ENCODE measurements at regions not wholly inside any gene's neighbourhood (a gene's known extent, or its start where the extent isn't known, plus 50 kb on each side); places are given as distances from the start of the nearest gene placed in this dataset.

- no peak for ATAC-seq
- DNase-seq, result no peak
- 88 to 94% (median 92%) methylated on average over 4 of the region's 4 CpGs for WGBS, 4 donors
- TF ChIP-seq POLR2A (IDR thresholded peaks at IDR 0.05) (no peak), CTCF (IDR thresholded peaks at IDR 0.05) (no peak)
- no peaks in the 10 kb centered on the region for H3K36me3 ChIP-seq
- no peak overlapping the region for H3K4me3 ChIP-seq
- peaks cover 0 to 7% (median 0%) of the 10 kb centered on the region in 12 donors for H3K9me3 ChIP-seq
- peaks cover 0 to 7% (median 0%) of the 10 kb centered on the region in 9 donors for H3K27me3 ChIP-seq
- H3K4me1 ChIP-seq, result no peaks in the 10 kb centered on the region
- no peak overlapping the region for H3K27ac ChIP-seq
- intact Hi-C loops (cut with DNase I), result no loop called here
Observed at GRCh38 chr15:61633951-61634350, 404.8 kb upstream of the RORA start.

- H3K36me3 ChIP-seq, result no peaks in the 10 kb centered on the region
- H3K4me1 ChIP-seq, result no peaks in the 10 kb centered on the region
- H3K27ac ChIP-seq, result no peak overlapping the region
- ATAC-seq (no peak), DNase-seq (no peak)
- WGBS, 4 donors, result 80 to 89% (median 83%) methylated on average over 3 of the region's 3 CpGs
- no peak for TF ChIP-seq POLR2A (IDR thresholded peaks at IDR 0.05)
- no peak for TF ChIP-seq CTCF (IDR thresholded peaks at IDR 0.05)
- H3K9me3 ChIP-seq, result peaks cover 0 to 7% (median 0%) of the 10 kb centered on the region in 12 donors
- peaks cover 0 to 8% (median 0%) of the 10 kb centered on the region in 9 donors for H3K27me3 ChIP-seq
- H3K4me3 ChIP-seq, result no peak overlapping the region
- intact Hi-C loops (cut with DNase I), result no loop called here
Observed at GRCh38 chr15:61629269-61629668, 400.2 kb upstream of the RORA start.

GRCh38 chr15:61624950-61625349 is 395.8 kb upstream of the RORA start:
- TF ChIP-seq POLR2A (IDR thresholded peaks at IDR 0.05), result no peak
- TF ChIP-seq CTCF (IDR thresholded peaks at IDR 0.05), result no peak
- Histone ChIP-seq H3K27ac (no peak overlapping the region), H3K4me1 (no peaks in the 10 kb centered on the region), H3K4me3 (no peak overlapping the region), H3K27me3 (peaks cover 0 to 8% (median 0%) of the 10 kb centered on the region in 9 donors), H3K9me3 (no peaks in the 10 kb centered on the region), H3K36me3 (no peaks in the 10 kb centered on the region)
- intact Hi-C loops (cut with DNase I), result no loop called here
- ATAC-seq (no peak), DNase-seq (no peak)
- 82 to 92% (median 86%) methylated on average over 7 of the region's 7 CpGs for WGBS, 4 donors

GRCh38 chr15:61623746-61624145 is 394.6 kb upstream of the RORA start:
- H3K4me1 ChIP-seq, result no peaks in the 10 kb centered on the region
- H3K4me3 ChIP-seq, result no peak overlapping the region
- 69 to 70% (median 70%) methylated on average over 15 of the region's 15 CpGs for WGBS, 4 donors
- no peaks in the 10 kb centered on the region for H3K36me3 ChIP-seq
- DNase-seq, result no peak
- intact Hi-C loops (cut with DNase I), result no loop called here
- no peaks in the 10 kb centered on the region for H3K9me3 ChIP-seq
- TF ChIP-seq CTCF (IDR thresholded peaks at IDR 0.05) (no peak), POLR2A (IDR thresholded peaks at IDR 0.05) (no peak)
- H3K27ac ChIP-seq, result no peak overlapping the region
- ATAC-seq, result no peak
- H3K27me3 ChIP-seq, result peaks cover 0 to 11% (median 0%) of the 10 kb centered on the region in 9 donors
